GM19467 (cell line): ENCODE measurements at regions not wholly inside any gene's neighbourhood (a gene's known extent, or its start where the extent isn't known, plus 50 kb on each side); places are given as distances from the start of the nearest gene placed in this dataset.

ENCODE experiments used
- ATAC-seq: cut with Tn5 transposase; IDR thresholded peaks from one replicate; pipeline ENCODE4 v1.9.1; 2021; ENCODE audit warnings: mild to moderate bottlenecking, moderate library complexity; ENCODE audit not compliant: unreplicated experiment

DNA sequence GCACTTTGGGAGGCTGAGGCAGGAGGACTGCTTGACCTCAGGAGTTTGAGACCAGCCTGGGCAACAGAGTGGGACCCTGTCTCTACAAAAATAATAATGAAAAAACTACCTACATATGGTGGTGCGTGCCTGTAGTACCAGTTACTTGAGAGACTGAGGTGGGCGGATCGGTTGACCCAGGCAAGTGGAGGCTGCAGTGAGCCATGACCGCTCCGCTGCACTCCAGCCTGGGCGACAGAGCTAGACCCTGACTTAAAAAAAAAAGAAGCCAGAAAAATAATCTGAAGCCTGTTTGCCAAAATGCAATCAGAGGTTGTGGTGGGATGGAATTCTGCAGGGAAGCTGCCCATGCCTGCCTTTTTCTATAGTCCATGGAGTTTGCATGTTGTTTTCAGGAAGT is 50.4 kb upstream of the GGTA1 start:
- ATAC-seq, result no peak

DNA sequence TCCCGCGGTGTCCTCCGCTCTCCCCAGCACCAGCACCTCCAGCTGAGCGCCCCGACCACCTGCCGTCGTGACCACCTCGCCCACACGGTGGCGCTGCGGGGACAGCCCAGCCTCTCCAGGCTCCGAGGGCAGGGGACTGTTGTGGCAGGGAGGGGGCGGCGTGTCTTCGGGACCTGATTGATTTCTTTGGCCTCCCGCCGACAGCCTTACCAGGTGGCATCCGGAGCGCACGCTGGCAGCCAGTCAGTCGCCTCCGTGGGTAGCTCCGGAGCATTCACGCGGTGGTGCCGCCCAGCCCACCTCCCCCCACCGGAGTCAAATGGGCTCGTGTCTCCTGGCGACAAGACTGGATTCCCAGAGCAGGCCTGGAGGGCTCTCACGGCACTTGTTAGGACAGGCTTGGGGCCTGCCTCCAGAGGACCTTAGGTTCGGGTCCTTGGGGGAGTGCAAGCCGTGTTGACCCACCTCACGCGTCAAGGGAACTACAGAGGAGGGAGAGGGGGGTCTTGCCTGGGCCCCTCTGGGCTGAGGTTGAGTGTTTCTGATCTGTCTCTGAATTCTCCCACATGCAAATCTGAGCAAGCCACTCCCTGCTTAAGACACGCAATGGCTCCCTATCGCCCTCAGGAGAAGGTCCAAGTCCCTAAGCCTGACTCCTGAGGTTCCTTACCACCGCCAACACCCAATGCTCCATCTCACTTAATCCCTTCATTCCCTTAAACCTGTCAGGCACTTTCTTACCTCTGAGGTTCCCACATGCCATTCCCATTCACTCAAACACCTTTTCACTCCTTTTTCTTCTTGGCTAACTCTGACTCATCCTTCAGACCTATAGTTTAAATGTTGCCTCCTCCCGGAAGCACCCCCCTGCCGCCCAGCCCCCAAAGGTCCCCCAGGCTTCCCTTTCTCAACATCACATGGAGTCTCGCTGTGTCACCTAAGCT is 51.2 kb upstream of the GGTA1 start:
- peak; percentile 69 for ATAC-seq

DNA sequence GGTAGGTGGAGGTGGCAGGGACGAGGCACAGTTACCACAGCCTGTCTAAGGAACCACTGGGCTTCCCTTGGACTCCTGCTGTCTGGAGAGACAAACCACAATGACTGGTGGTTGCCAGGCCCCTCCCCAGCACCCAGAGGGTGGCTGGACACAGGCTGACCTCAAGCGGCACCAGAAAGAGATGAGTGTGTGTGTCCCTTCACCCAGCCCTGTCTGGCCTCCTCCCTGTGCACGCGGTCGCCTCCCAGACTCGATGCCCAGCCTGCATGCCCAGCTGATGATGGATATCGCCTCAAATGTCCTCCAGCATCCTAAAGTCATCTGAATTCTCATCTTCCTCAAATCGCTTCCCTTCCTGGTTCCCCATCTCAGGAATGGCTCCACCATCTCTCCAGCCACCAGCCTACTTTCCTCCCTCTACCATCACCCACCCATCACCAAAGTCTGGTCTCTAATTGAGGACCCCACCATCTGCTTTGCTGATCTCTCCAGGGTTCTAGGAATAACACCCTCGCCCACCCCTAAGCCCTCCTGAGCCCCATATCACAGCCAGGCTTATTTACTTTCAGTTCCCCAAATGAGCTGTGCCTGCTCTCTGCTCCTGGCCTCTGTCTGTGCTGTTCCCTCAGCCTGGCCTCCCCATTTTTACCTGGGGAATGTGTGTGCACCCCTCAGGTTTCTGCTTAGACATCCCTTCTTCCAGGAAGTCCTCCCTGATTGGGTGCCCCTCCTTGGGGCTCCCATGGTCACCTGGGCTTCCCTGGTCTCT is 52.5 kb upstream of the GGTA1 start:
- ATAC-seq, result no peak

DNA sequence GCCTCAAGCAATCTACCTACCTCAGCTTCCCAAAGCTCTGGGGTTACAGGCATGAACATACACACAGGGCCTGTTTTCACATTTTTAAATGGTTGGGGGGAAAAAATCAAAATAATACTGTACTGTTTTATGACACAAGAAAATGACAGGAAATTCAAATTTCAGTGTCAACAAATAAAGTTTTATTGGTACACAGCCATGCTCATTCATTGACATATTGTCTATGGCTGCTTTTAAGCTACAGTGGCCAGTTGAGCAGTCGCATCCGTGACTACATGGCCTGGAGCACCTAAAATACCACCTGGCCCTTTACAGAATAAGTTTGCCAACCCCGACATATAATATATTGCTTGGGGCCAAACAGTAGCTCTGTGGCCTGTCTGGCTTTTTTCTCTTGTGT is 56.4 kb upstream of the GGTA1 start:
- ATAC-seq, result no peak

DNA sequence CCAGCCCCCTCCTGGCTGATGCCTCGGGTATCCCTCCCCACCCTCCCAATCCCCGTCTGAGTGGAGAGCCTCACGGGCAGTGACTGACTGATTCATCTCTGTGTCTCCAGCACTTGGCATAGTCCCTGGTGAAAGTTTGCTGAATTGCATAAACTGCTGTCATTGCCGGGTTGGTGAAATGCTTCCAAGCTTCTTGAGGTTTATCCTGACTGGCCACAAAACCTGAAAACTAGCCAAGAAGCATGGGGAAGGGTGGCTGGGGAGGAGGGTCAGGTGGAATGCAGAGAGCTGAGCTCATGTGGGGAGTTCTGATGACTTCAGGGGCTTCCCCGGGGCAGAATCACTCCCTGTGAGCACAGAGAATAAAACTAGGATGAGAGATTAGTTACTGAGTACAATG is 56.9 kb upstream of the GGTA1 start:
- ATAC-seq, result no peak

DNA sequence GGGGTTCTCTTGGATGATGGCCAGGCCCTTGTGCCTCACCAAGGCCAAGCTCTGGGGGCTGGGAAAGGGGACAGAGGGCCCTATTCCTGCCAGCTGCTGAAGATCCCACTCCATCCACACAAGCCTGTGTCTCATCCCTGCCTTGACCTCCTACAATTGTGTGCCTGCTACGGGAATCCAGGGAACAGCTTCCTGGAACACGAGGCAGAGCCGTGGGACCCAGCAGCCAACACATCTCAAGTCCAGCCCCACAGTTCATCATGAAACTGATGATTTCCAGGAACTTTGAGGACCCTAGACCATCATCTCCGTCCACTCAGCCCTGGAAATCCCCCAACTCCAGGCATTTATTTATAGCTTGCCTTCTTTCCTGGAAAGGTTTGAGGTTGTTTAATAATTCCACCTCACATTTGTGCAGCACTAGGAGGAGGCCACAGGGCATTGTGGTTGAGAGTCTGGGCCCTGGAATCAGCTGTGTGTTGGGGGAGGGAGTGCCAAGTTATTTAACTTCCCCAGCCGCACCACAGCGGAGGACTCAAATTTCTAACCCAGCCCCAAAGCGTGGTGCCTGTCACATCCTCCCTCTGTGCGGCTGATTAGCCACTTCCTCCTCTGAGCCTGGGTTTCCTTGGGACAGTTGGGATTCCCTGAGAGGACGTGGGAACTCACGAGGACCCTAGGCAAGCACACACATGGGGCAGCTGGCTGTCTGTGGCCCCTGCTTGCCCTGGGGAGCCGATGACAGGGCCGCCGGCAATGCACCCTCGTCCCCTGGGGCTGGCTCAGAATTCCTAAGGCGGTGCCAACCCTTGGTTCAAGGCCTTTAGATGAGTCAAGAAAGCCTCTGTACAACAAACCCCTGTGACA is 58.2 kb upstream of the GGTA1 start:
- ATAC-seq, result no peak

DNA sequence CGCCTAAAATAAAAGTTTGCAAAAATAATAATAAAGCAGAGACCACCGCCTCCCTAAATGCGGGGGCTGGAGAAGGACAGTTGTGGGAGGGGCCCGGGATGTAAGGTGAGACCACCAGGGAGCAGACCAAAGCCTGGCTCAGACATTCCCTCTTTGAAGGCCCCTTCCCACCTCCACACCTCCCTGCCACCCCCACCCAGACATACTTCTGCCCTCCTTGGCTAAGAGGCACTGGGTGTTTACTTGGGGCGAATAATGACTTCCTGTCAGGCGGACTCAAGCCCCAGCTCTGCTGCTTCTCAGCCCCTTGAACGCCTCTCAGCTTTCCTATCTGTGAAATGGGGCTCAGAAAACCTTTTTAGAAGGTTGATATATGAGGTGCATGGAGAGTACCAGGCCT is 58.8 kb upstream of the GGTA1 start:
- ATAC-seq, result no peak

DNA sequence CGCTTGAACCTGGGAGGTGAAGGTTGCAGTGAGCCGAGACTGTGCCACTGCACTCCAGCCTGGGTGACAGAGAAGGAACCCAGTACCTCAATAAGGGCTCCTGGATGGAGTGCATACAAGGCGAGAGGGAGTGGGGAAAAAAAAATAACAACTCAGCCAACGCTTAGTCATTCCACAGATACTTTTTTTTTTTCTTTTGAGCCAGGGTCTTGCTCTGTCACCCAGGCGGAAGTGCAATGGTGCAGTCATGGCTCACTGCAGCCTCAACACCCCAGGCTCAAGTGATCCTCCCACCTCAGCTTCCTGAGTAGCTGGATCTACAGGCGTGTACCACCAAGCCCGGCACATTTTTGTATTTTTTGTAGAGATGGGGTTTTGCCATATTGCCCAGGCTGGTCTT is 59.5 kb upstream of the GGTA1 start:
- ATAC-seq, result no peak

DNA sequence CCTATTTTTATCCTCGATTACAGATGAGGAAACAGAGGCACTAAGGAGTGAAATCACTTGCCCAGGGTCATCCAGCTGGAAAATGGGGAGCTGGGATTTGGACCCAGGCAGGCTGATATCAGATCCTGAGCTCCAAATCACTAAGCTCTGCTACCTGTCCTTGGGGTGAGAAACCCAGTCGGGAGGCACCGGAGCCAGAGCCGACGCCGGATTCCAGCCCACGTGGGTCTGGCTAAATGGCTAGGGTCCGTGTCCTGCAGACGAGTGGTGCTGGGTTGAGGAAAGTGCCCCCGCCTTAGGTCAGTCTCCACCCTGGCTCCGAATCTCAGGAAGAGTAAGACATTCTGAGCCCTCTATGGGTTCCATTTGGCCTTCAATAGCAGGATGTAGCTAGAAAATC is 61.3 kb upstream of the GGTA1 start:
- no peak for ATAC-seq

DNA sequence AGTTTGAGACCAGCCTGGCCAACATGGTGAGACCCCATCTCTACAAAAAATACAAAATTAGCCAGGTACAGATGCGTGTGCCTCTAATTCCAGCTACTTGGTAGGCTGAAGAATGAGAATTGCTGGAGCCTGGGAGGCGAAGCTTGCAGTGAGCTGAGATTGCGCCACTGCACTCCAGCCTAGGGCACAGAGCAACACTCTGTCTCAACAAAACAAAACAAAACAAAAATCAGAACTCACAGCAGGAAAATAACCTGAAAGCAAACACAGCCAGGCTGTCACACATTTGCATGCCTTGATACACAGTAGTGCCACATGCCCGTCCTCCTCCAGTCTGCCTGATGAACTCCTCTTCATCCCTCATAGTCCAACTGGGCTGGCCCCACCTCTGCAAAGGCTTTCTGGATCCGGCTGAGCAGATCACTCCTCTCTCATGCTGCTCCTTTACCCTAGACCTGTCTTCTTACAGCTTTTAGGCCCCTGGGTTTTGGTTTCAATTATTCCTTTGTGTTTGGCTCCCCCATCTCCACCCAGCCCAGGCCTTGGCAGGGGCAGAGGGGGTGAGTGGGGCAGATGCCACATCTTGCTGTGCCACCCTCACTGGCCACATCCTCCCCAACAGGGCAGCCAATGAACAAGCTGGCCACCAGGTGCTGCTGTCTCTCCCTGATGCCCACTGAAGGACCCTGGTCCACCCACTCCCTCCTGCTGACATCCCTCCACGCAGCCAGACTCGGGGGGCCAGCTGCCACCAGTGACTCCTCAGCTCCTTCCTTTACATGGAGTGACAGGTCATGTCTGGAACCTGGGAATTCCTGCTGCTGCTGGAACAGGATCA is 62.0 kb upstream of the GGTA1 start:
- no peak for ATAC-seq

DNA sequence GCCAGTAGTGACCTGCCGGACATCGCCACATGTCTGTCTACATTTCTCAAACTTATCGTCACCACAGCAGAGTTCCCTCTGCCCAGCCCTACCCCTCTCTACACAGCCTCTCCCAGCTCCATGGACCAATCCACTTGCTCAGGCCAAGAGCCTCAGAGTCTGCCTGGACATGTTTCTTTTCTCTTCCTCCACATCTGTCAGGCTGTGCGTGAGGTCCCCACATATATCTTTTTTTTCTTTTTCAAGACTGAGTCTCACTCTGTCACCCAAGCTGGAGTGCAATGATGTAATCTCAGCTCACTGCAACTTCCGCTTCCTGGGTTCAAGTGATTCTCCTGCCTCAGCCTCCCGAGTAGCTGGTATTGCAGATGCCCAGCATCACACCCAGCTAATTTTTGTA is 62.7 kb upstream of the GGTA1 start:
- ATAC-seq, result no peak

DNA sequence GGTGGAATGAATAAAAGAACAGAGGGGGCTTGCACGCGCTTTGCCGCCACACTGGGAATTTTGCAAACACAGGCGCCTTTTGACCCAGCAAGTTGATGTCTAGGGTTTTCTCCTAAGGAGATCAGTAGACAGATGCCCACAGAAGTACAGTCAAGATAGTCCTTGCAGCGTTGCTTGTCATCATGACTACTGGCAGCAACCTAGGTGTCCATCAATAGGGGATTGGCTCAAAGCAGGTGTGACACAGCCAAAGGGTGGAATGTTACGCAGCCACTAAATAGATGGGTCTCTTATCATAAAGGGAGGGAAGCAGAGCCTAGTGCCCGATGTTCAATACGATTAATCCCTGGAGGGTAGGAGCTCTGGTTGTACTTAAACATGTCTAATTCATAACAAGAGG is 63.8 kb upstream of the GGTA1 start:
- ATAC-seq, result no peak

DNA sequence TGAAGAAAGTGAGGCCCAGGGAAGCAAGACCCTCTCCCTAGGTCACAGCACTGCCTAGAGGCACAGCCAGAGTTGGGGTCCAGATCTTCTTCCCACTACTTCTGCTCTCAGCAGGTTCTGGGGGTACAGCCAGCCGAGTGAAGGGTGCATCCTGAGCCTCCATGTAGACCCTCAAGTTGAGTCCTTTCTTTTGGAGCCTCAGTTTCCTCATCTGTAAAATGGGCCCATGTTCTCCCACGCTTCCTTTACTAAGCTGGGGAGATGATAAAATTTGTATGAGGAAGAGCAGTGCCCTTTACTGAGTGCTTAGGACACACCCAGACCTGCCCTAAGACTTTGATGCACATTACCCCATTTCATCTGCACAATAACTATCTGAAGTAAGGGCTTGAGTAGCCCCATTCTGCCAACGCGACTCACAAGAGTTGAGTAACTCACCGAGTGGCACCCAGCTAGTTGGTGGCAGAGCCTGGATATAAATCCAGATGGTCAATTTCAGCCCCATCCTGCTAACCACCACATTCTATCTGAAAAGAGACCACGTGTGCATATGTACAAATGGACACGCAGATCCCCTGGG is 64.3 kb upstream of the GGTA1 start:
- ATAC-seq, result no peak

DNA sequence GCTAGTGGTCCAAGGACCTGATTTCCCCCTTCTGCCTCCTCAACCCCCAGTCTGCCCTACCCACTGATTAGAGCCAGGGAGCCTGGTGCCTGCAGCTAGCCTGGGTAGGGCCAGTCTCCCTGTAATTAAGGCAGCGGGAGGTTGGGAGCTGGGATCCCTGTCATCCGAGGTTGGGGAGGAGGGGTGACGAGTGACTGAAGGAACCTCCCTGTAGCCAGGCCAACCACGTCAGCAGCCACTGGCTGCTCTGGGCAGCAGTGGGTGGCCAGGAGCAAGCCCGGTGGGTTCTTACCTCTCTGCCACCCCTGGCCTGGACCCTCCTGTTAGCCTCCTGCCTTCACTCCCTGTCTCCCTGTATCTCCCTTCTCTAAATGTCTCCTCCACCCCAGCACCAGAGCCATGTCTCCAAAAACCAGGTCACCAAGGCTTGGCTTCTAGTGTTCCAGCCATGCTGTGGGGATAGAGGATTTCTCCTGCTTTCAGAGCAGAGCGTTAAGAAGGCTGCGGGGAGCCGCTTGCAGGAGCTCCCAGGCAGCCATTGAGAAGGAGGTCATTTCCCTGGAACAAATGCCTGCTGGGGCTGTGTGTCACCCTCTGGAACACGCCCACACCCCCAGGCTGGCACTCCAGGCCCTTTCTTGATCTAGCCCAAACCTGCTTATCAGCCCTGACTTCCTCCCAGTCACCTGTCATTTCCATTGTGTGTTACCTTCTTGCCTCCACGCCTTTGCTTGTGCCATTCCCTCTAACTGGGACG is 65.0 kb upstream of the GGTA1 start:
- no peak for ATAC-seq

DNA sequence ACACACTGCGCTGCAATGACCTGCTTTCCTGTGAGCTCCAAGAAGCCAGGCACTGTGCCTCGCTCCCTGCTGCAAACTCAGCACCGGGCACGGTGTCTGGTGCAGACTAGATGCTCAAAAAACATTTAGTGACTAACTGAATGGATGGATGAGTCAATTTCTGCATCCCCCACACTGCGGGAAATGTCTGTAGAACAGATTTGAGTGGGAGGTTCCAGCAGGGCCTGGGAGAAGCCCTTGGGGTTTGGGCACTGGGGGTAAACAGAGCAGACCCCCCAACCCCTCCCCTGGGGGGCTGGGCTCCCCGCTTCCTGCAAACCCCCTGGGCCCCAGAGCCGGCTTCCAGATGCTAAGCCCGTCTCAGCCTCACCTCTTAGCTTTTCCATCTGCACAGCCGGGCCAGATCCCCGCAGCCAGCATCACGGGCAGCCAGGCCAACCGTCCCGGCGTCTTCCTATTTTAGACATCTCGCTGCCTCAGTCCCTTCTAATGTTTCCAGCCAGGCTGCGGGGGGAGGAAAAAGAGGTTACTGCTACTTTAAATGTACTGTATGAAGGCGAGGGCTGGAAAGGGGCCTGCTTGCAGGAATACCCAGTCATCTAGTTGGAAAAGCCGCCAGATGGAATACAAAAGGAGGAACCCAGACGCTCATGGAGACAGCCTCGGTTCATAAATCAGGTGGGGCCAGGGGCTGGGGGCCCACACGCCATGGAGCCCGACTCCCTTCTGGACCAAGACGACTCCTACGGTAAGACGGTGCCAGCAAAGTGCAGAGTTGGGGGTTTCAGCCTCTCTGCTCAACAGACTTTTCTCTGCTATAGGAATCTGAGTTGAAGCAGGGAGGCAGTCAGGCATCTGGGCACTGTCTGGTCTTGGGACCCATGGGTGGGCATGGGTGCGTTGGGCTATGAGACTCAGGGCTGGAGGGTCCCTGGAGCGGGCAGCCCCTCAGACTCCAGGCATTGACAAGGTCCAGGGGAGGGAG is 67.1 kb upstream of the GGTA1 start:
- ATAC-seq, result no peak

DNA sequence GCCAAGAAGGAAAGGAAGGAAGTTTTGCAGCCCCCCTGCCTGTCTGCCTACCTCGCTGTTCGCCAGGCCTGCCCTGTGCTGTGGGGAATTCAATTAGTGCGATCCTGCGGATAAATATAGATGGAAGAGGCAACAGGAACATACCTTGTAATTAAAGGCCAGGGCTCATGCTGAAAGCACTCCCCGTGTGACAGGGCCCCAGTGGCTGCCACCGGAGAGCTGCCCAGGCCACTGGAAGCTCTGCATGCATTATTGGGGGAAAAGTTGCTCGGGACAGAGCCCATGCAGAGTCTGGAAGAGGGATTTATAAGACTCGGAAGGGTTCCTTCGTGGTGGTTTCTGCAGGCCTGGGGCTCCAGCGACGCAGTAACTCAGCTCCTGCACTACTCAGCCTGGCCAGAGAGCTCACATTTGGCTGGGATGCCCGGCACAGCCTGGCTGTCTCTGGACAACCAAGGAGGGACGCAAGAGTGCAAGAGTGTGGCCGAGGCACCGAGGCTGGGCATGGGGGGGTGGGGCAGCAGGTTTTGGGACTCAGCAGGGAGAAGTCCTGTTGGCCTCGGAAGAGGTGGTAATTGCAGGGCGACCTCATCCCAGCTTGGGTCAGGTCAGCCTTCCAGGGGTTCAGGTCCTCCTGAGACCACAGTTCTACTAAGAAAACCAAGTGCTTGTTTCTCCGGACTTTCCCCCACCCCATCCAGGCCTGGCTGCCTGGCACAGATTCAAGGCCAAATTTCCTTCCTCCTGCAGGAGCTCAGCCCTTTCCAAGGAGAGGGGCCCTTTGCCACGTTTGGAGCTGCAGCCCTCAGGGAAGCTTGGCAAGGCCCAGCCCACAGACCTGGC is 68.1 kb upstream of the GGTA1 start:
- no peak for ATAC-seq
